M059J (cell line): ENCODE measurements at regions not wholly inside any gene's neighbourhood (a gene's known extent, or its start where the extent isn't known, plus 50 kb on each side); places are given as distances from the start of the nearest gene placed in this dataset.
"Not testable (repeated sequence)": the region's sequence is repeated elsewhere in the genome, so short reads cannot be mapped to it uniquely, and the experiment has no call there.

Experiments
- DNase-seq: peaks from one replicate; pipeline ENCODE4 v3.0.0-alpha.2; 2012; ENCODE audit warnings: low read depth

- peak; percentile 9 for DNase-seq
Observed at GRCh38 chr7:150101282-150101681, 221.9 kb upstream of the LRRC61 start.

- DNase-seq, result not testable (repeated sequence)
Observed at GRCh38 chr7:150107283-150107682, 215.9 kb upstream of the LRRC61 start.

GRCh38 chr7:150110375-150110820 lies 212.8 kb upstream of the LRRC61 start:
- DNase-seq, result not testable (repeated sequence)

GRCh38 chr7:150110882-150111281 lies 212.3 kb upstream of the LRRC61 start:
- DNase-seq, result not testable (repeated sequence)

GRCh38 chr7:150111373-150112139 lies 211.6 kb upstream of the LRRC61 start:
- DNase-seq, result not testable (repeated sequence)

- DNase-seq, result not testable (repeated sequence)
Observed at GRCh38 chr7:150113301-150113700, 209.9 kb upstream of the LRRC61 start.

- DNase-seq, result not testable (repeated sequence)
Observed at GRCh38 chr7:150114591-150114990, 208.6 kb upstream of the LRRC61 start.

- DNase-seq, result not testable (repeated sequence)
Observed at GRCh38 chr7:150119966-150120365, 203.2 kb upstream of the LRRC61 start.

- DNase-seq, result not testable (repeated sequence)
Observed at GRCh38 chr7:150125831-150126230, 197.3 kb upstream of the LRRC61 start.

- DNase-seq, result not testable (repeated sequence)
Observed at GRCh38 chr7:150134451-150134850, 188.7 kb upstream of the LRRC61 start.

- DNase-seq, result not testable (repeated sequence)
Observed at GRCh38 chr7:150135620-150136190, 187.4 kb upstream of the LRRC61 start.

DNA sequence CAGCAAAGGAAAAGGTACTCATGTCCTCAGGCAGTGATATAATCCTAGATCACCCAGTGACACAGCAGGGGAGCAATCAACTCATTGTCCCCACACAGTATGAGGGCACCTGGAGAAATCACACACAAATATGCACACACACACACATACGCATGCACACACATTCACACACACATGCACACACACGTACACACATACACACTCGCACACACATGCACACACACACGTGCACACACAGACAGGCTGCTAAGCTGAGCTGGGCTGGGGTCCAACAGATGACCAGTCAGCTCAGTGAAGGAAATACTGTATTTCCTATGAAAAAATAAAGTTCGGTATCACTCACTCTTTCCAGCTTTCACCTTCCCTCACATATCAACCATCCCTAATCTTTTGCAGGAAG lies 183.3 kb upstream of the LRRC61 start:
- DNase-seq, result not testable (repeated sequence)

- DNase-seq, result not testable (repeated sequence)
Observed at GRCh38 chr7:150141525-150142345, 181.4 kb upstream of the LRRC61 start.

- DNase-seq, result not testable (repeated sequence)
Observed at GRCh38 chr7:150146124-150146523, 177.0 kb upstream of the LRRC61 start.

DNA sequence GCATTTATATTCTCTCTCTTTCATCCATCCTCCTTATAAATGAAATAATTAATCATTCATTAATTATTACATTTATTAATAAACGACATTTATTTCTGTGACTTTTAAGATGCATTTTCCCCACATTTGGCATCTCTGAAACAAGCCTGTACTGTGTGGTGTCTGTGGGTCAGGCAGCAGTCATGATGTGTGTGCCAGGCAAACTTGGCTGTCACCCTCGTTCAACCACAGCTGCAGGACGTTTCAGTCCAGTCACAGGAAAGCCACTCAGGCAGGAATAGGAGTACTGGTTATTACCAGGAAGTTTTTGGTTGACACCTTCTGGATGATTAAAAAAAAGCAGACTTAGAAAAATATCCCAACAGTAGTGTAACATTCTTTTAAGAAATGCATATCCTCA lies 175.6 kb upstream of the LRRC61 start:
- DNase-seq, result not testable (repeated sequence)

- not testable (repeated sequence) for DNase-seq
Observed at GRCh38 chr7:150156015-150156414, 167.1 kb upstream of the LRRC61 start.

DNA sequence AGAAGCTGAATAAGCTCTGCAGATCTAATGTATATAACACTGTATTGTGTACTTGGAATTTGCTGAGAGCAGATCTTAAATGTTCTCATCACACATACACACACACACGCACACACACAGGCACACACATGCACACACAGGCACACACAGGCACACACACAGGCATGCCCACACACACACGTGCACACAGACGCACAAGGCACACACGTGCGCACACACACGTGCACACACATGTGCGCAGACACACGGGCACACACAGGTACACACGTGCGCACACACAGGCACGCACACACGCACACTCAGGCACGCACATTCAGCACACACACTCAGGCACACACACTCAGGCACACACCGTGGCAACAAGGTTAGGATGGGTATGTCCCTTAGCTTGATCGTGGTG lies 164.5 kb upstream of the LRRC61 start:
- not testable (repeated sequence) for DNase-seq

GRCh38 chr7:150169515-150169914 lies 153.6 kb upstream of the LRRC61 start:
- DNase-seq, result not testable (repeated sequence)

DNA sequence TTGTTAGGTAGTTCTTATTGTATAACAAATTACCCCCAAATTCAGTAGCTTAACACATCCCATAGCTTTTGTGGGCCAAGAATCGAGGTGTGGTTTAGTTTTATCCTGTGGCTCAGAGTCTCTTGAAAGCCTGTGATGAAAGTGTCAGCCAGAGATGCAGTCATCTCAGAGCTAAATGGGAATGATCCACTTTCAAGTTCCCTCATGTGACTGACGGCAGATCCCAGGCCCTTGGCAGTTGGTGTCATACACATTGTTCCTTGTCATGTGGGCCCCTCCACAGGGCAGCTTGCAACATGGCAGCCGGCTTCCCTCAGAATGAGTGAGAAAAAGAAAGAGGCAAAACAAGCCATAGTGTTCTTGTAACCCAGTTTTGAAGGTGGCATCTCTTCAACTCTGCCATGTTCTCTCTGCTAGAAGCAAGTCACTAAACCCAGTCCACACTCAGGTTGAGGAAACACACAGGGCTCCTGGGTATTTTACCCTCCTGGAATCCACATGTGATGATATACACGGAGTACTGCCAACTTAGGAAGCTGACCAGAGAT lies 153.1 kb upstream of the LRRC61 start:
- not testable (repeated sequence) for DNase-seq

GRCh38 chr7:150183602-150184001 lies 139.6 kb upstream of the LRRC61 start:
- not testable (repeated sequence) for DNase-seq

DNA sequence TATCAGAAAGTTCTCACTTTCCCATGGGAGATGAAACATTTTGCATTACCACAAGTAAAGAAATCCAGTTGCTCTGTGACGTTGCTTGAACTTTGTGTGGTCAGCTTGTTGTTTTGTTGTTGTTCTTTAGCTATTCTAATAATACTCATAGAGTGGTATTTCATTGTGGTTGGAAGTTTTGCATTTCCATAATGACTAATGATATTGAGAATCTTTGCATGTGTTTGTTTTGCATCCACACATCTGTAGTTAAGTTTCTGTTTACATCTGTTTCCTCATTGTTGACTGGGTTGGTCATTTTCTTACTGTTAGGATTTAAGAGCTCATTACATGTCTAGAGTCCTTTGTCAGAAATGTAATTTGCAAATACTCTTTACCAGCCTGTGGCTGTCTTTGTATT lies 133.2 kb upstream of the LRRC61 start:
- DNase-seq, result peak; percentile 0

GRCh38 chr7:150192541-150192940 lies 130.6 kb upstream of the LRRC61 start:
- not testable (repeated sequence) for DNase-seq
